B cell (primary cell): ENCODE measurements at regions not wholly inside any gene's neighbourhood (a gene's known extent, or its start where the extent isn't known, plus 50 kb on each side); places are given as distances from the start of the nearest gene placed in this dataset.

Source experiments
- ATAC-seq: fragments of 200-7000 bp; cut with Tn5 transposase; one replicate; pipeline ENCODE4 v1.10.0; 2021; ENCODE audit warnings: low read depth, mild to moderate bottlenecking, moderate number of reproducible peaks, moderate library complexity
- CTCF ChIA-PET: fragments of 350-600 bp; sonication (Branson Sonifier 250); formaldehyde crosslinking; loops from one replicate; lab custom pipeline; 2021; ENCODE audit warnings: antibody characterized with exemption, inconsistent platforms; lab: Charles Lee
- POLR2A ChIA-PET: fragments of 350-600 bp; sonication (Branson Sonifier 250); formaldehyde crosslinking; loops from one replicate; lab custom pipeline; 2021; ENCODE audit warnings: antibody characterized with exemption; lab: Charles Lee
- DNase-seq: peaks from one replicate; pipeline ENCODE4 v3.0.0; 2013
- H2AFZ ChIP-seq: 2 replicates; pipeline ENCODE4 v1.6.1; 2012; ENCODE audit warnings: mild to moderate bottlenecking, low read depth, low read length; ENCODE audit not compliant: insufficient read depth, poor library complexity, severe bottlenecking
- H3K27ac ChIP-seq, 2 donors: 1 replicate in 1 of 2; 2 replicates in 1 of 2; pipeline ENCODE4 v1.5.1; 2012 to 2013; ENCODE audit warnings: low read length in 2 of 2, mild to moderate bottlenecking in 2 of 2, moderate library complexity in 1 of 2
- H3K27me3 ChIP-seq, 4 experiments: fragments of 200-600 bp in 1 of 4; sonication (generic) in 1 of 4; replicated peaks in 1 of 4; 1 replicate in 2 of 4; 2 replicates in 2 of 4; pipeline versions ENCODE4 v1.6.1 to v1.7.0; 2013 to 2016; ENCODE audit warnings: low read length in 3 of 4, mild to moderate bottlenecking in 2 of 4, mixed read lengths in 1 of 4, moderate library complexity in 1 of 4; ENCODE audit not compliant: insufficient read depth in 4 of 4, control insufficient read depth in 3 of 4; ENCODE audit errors: control extremely low read depth in 1 of 4
- H3K36me3 ChIP-seq, 2 experiments: replicated peaks in 1 of 2; 1 replicate in 1 of 2; 2 replicates in 1 of 2; pipeline versions ENCODE4 v1.6.1 to v1.7.1; 2013; ENCODE audit warnings: low read length in 1 of 2; ENCODE audit not compliant: insufficient read depth in 2 of 2, control insufficient read depth in 1 of 2; ENCODE audit errors: control extremely low read depth in 1 of 2, extremely low read depth in 1 of 2
- H3K4me1 ChIP-seq, 2 donors: fragments of 200-600 bp in 1 of 2; sonication (generic) in 1 of 2; 1 replicate in 1 of 2; 2 replicates in 1 of 2; pipeline versions ENCODE4 v1.5.1 to v1.6.1; 2013 to 2017; ENCODE audit warnings: low read length in 2 of 2; ENCODE audit not compliant: control insufficient read depth in 2 of 2, insufficient read depth in 2 of 2
- H3K4me2 ChIP-seq: replicated peaks from 2 replicates; pipeline ENCODE3; 2012; ENCODE audit warnings: mild to moderate bottlenecking, low read depth, low read length; ENCODE audit not compliant: poor library complexity, severe bottlenecking
- H3K4me3 ChIP-seq, 5 experiments: fragments of 200-600 bp in 1 of 5; sonication (generic) in 1 of 5; 1 replicate in 3 of 5; 2 replicates in 2 of 5; pipeline versions ENCODE4 v1.5.1 to v1.7.0; 2011 to 2016; ENCODE audit warnings: low read length in 4 of 5, mild to moderate bottlenecking in 4 of 5, low read depth in 2 of 5, control low read depth in 1 of 5, moderate library complexity in 1 of 5; ENCODE audit not compliant: insufficient read depth in 1 of 5; ENCODE audit errors: control extremely low read depth in 1 of 5, extremely low read depth in 1 of 5
- H3K79me2 ChIP-seq: fragments of 200-600 bp; sonication (generic); one replicate; pipeline ENCODE4 v1.6.0; 2016; ENCODE audit warnings: low read length; ENCODE audit not compliant: control insufficient read depth, insufficient read depth
- H3K9ac ChIP-seq: fragments of 200-600 bp; sonication (generic); 2 replicates; pipeline ENCODE4 v1.6.1; 2017; ENCODE audit warnings: mild to moderate bottlenecking, low read length, moderate library complexity
- H3K9me3 ChIP-seq, 3 donors: one replicate each; pipeline versions ENCODE4 v1.6.1 to v1.7.1; 2013; ENCODE audit warnings: low read length in 2 of 3; ENCODE audit not compliant: control insufficient read depth in 2 of 3, insufficient read depth in 1 of 3; ENCODE audit errors: control extremely low read depth in 1 of 3
- H4K20me1 ChIP-seq: 2 replicates; pipeline ENCODE4 v1.6.0; 2012; ENCODE audit warnings: mild to moderate bottlenecking, low read length; ENCODE audit not compliant: insufficient read depth, control insufficient read depth, poor library complexity, severe bottlenecking
- H3K27ac Mint-ChIP-seq: one replicate; pipeline ENCODE4 v1.8.0; 2021; ENCODE audit warnings: mixed read lengths
- H3K27me3 Mint-ChIP-seq: one replicate; pipeline ENCODE4 v1.8.0; 2021; ENCODE audit warnings: mixed read lengths
- H3K4me1 Mint-ChIP-seq: one replicate; pipeline ENCODE4 v1.8.0; 2021; ENCODE audit warnings: mixed read lengths
- H3K4me3 Mint-ChIP-seq: one replicate; pipeline ENCODE4 v1.8.0; 2021; ENCODE audit warnings: mixed read lengths
- H3K9me3 Mint-ChIP-seq: one replicate; pipeline ENCODE4 v1.8.0; 2022; ENCODE audit warnings: mixed read lengths; ENCODE audit not compliant: insufficient read depth
- CTCF ChIP-seq: fragments of 200-600 bp; IDR thresholded peaks from one replicate; pipeline ENCODE4 v1.8.0; 2022; ENCODE audit warnings: antibody characterized with exemption, mild to moderate bottlenecking
- EZH2 ChIP-seq: IDR thresholded peaks from 2 replicates; pipeline ENCODE4 v1.6.1; 2012; ENCODE audit warnings: borderline replicate concordance, low read depth, mild to moderate bottlenecking, moderate library complexity, low read length; ENCODE audit not compliant: insufficient read depth, poor library complexity, severe bottlenecking
- WGBS: methylation state at CpG from one replicate; pipeline ENCODE4 v1.1.5; 2013; ENCODE audit warnings: missing lambda C conversion rate; ENCODE audit not compliant: insufficient coverage; 5-methylcytosine and 5-hydroxymethylcytosine counted together
- intact Hi-C: fragments of 100-400 bp; cut with micrococcal nuclease; formaldehyde crosslinking; loops from one replicate; pipeline ENCODE4 v1.10.0; 2022

- Mint-ChIP-seq H3K27ac (no peak overlapping the region), H3K4me3 (no peak overlapping the region), H3K4me1 (peaks cover 21% of the 10 kb centered on the region), H3K9me3 (no peaks in the 10 kb centered on the region), H3K27me3 (no peaks in the 10 kb centered on the region)
- Histone ChIP-seq H3K4me1 (peaks cover 14 to 17% of the 10 kb centered on the region in 2 donors), H3K36me3 (no peaks in the 10 kb centered on the region), H3K27ac (no peak overlapping the region), H4K20me1 (no peaks in the 10 kb centered on the region), H3K79me2 (no peaks in the 10 kb centered on the region), H3K9me3 (no peaks in the 10 kb centered on the region), H2AFZ (no peak overlapping the region), H3K4me2 (no peak overlapping the region), H3K9ac (no peak overlapping the region), H3K4me3 (no peak overlapping the region), H3K27me3 (no peaks in the 10 kb centered on the region)
- ATAC-seq (no peak), DNase-seq (no peak)
- POLR2A ChIA-PET = no interaction called here
- 100% methylated on average over 1 of the region's 2 CpGs for WGBS
- TF ChIP-seq CTCF (no peak), EZH2 (no peak)
- intact Hi-C loops = no loop called here
- CTCF ChIA-PET = interaction anchor here (1.2 kb wide), 1 partner anchor 11 kb away, joined by 3 read pairs; no protein-coding TSS in a partner anchor
Measured at GRCh38 chr6:87789198-87789899, 87.3 kb upstream of the AKIRIN2 start.

- Histone ChIP-seq H3K4me2 (no peak overlapping the region), H3K79me2 (no peaks in the 10 kb centered on the region), H3K27me3 (no peaks in the 10 kb centered on the region), H3K36me3 (no peaks in the 10 kb centered on the region), H3K9ac (no peak overlapping the region), H3K27ac (no peak overlapping the region), H4K20me1 (no peaks in the 10 kb centered on the region), H3K9me3 (no peaks in the 10 kb centered on the region), H3K4me1 (peaks cover 13 to 14% of the 10 kb centered on the region in 2 donors), H3K4me3 (no peak overlapping the region), H2AFZ (no peak overlapping the region)
- H3K27me3 Mint-ChIP-seq = no peaks in the 10 kb centered on the region
- H3K9me3 Mint-ChIP-seq = no peaks in the 10 kb centered on the region
- peaks cover 14% of the 10 kb centered on the region for H3K4me1 Mint-ChIP-seq
- intact Hi-C loops = no loop called here
- no peak overlapping the region for H3K4me3 Mint-ChIP-seq
- no peak for TF ChIP-seq CTCF
- no peak for TF ChIP-seq EZH2
- DNase-seq (no peak), ATAC-seq (no peak)
- ChIA-PET POLR2A (no interaction called here), CTCF (interaction anchor here (0.6 kb wide), 1 partner anchor 78 kb away, joined by 3 read pairs; no protein-coding TSS in a partner anchor)
- no peak overlapping the region for H3K27ac Mint-ChIP-seq
- WGBS = 100% methylated on average over 2 of the region's 3 CpGs
Measured at GRCh38 chr6:87788141-87788540, 86.1 kb upstream of the AKIRIN2 start.
